ENCODE measurements at regions not wholly inside any gene's neighbourhood (a gene's known extent, or its start where the extent isn't known, plus 50 kb on each side); places are given as distances from the start of the nearest gene placed in this dataset.

GRCh38 chr13:62294244-62294643 is 878.6 kb upstream of the PCDH20 start:
- DNase-seq = no peak

- no peak for DNase-seq
Observed at GRCh38 chr13:62292714-62293480, 877.2 kb upstream of the PCDH20 start.

- DNase-seq = no peak
Observed at GRCh38 chr13:62290542-62290941, 874.9 kb upstream of the PCDH20 start.

- no peak for DNase-seq
Observed at GRCh38 chr13:62287764-62288163, 872.1 kb upstream of the PCDH20 start.

- no peak for DNase-seq
Observed at GRCh38 chr13:62280590-62280989, 864.9 kb upstream of the PCDH20 start.

GRCh38 chr13:62278271-62278670 is 862.6 kb upstream of the PCDH20 start:
- no peak for DNase-seq

- DNase-seq = no peak
Observed at GRCh38 chr13:62251734-62252133, 836.1 kb upstream of the PCDH20 start.

GRCh38 chr13:62250501-62251201 is 835.0 kb upstream of the PCDH20 start:
- no peak for DNase-seq

- DNase-seq = no peak
Observed at GRCh38 chr13:62246581-62246980, 830.9 kb upstream of the PCDH20 start.

- no peak for DNase-seq
Observed at GRCh38 chr13:62243106-62243505, 827.5 kb upstream of the PCDH20 start.

- no peak for DNase-seq
Observed at GRCh38 chr13:62234780-62235440, 819.3 kb upstream of the PCDH20 start.

- no peak for DNase-seq
Observed at GRCh38 chr13:62210951-62211350, 795.3 kb upstream of the PCDH20 start.

- no peak for DNase-seq
Observed at GRCh38 chr13:62209529-62209928, 793.9 kb upstream of the PCDH20 start.

GRCh38 chr13:62207388-62207787 is 791.7 kb upstream of the PCDH20 start:
- DNase-seq = no peak

GRCh38 chr13:62206165-62206564 is 790.5 kb upstream of the PCDH20 start:
- no peak for DNase-seq

GRCh38 chr13:62205273-62205672 is 789.6 kb upstream of the PCDH20 start:
- no peak for DNase-seq

GRCh38 chr13:62194371-62194770 is 778.7 kb upstream of the PCDH20 start:
- DNase-seq = no peak

- DNase-seq = no peak
Observed at GRCh38 chr13:62193919-62194318, 778.3 kb upstream of the PCDH20 start.

GRCh38 chr13:62185631-62186255 is 770.1 kb upstream of the PCDH20 start:
- no peak for DNase-seq

- DNase-seq = no peak
Observed at GRCh38 chr13:62176051-62176450, 760.4 kb upstream of the PCDH20 start.

GRCh38 chr13:62173958-62174357 is 758.3 kb upstream of the PCDH20 start:
- no peak for DNase-seq

- no peak for DNase-seq
Observed at GRCh38 chr13:62171697-62172096, 756.0 kb upstream of the PCDH20 start.

- DNase-seq = no peak
Observed at GRCh38 chr13:62168891-62169290, 753.2 kb upstream of the PCDH20 start.

Measured in T-helper 1 cell (primary cell).